ENCODE measurements at regions not wholly inside any gene's neighbourhood (a gene's known extent, or its start where the extent isn't known, plus 50 kb on each side); places are given as distances from the start of the nearest gene placed in this dataset.

DNA sequence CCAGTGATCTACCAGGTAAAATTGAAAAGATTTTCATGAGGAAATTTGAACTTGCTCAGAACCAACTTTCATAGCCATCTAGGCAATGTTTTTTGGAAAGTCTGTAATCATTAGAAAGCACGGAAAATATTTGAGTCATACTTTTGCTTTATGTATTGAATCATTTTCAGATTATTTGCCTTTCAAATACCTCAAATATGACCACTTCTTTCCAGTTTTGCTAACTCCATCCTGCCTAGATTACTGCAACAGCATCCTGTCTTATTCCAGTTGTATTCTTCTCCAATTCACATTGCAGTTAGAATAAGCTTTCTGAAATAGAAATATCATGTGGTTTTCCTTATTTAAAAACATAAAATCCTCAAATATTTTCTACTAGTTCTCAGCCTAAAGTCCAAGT, 239.8 kb upstream of the FAR2 start:
- Histone ChIP-seq H3K27me3 (ENCODE audit: control insufficient read depth in 2 of 2, insufficient read depth in 2 of 2, low read length in 2 of 2) (no peaks in the 10 kb centered on the region), H3K9ac (ENCODE audit: low read depth in 1 of 2, low read length in 2 of 2) (no peak overlapping the region), H3K4me3 (ENCODE audit: low read length in 2 of 2) (no peak overlapping the region), H3K4me1 (ENCODE audit: control insufficient read depth in 2 of 2, insufficient read depth in 2 of 2, low read length in 2 of 2) (no peaks in the 10 kb centered on the region), H3K9me3 (ENCODE audit: control insufficient read depth in 2 of 2, low read length in 2 of 2) (peaks cover 5 to 8% of the 10 kb centered on the region in 2 donors), H3K36me3 (ENCODE audit: control insufficient read depth in 2 of 2, insufficient read depth in 2 of 2, low read length in 2 of 2) (no peaks in the 10 kb centered on the region), H3K27ac (ENCODE audit: low read depth in 2 of 2, low read length in 2 of 2) (no peak overlapping the region)

DNA sequence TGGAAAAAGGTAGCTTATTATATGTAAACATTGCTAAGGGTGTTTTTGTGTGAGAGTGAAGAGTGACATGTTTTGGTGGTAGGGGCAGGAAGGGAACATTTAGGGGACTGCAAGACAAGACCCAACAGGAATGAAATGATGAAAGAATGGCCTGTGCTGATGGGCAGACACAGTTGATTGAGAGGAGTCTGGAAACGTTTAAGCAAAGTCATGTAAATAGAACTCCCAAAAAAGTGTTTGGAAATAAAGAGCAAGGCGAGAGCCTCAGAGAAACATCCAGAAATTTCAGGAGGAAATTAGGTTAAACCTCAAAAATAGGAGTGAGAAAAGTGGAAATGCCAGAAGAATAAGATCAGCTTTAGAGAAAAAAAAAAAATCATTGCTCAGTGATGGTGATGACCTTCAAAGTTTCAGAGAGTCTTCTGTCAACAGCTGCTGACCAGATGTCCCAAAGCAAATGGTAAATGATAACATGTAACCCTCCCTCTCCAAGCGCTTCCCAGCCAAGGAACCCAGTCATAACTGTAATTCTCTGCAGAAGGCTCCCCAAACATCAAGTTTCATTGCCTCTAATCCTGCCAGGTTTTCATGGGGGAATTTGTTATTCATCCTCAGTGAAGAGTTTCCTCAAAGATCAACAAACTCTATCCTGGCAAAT, 223.2 kb upstream of the FAR2 start:
- Histone ChIP-seq H3K4me1 (ENCODE audit: control insufficient read depth in 2 of 2, insufficient read depth in 2 of 2, low read length in 2 of 2) (no peaks in the 10 kb centered on the region), H3K36me3 (ENCODE audit: control insufficient read depth in 2 of 2, insufficient read depth in 2 of 2, low read length in 2 of 2) (no peaks in the 10 kb centered on the region), H3K27me3 (ENCODE audit: control insufficient read depth in 2 of 2, insufficient read depth in 2 of 2, low read length in 2 of 2) (no peaks in the 10 kb centered on the region), H3K4me3 (ENCODE audit: low read length in 2 of 2) (no peak overlapping the region), H3K27ac (ENCODE audit: low read depth in 2 of 2, low read length in 2 of 2) (no peak overlapping the region), H3K9ac (ENCODE audit: low read depth in 1 of 2, low read length in 2 of 2) (no peak overlapping the region), H3K9me3 (ENCODE audit: control insufficient read depth in 2 of 2, low read length in 2 of 2) (no peaks in the 10 kb centered on the region)

DNA sequence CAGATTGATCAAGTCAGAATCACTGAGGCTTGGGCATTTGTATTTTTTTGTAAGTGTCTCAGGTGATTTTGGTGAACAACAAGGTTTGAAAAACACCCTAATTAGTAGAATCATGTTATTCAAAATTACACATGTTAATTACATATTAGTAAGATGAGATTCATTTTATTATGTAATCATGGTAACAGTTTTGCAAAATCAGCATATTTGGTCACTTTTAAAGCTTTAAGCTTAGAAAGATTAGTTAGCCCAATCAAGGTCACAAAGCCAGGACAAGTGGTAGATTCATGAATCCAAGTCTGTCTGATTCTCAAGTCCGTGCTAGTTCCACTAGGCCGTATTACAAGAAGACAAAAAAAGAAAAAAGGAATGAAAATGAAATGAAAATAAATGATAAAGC, 218.4 kb upstream of the FAR2 start:
- no peak overlapping the region for H3K27ac ChIP-seq (ENCODE audit: low read depth in 2 of 2, low read length in 2 of 2)
- no peaks in the 10 kb centered on the region for H3K4me1 ChIP-seq (ENCODE audit: control insufficient read depth in 2 of 2, insufficient read depth in 2 of 2, low read length in 2 of 2)
- no peaks in the 10 kb centered on the region for H3K9me3 ChIP-seq (ENCODE audit: control insufficient read depth in 2 of 2, low read length in 2 of 2)
- H3K4me3 ChIP-seq (ENCODE audit: low read length in 2 of 2), result no peak overlapping the region
- no peaks in the 10 kb centered on the region for H3K36me3 ChIP-seq (ENCODE audit: control insufficient read depth in 2 of 2, insufficient read depth in 2 of 2, low read length in 2 of 2)
- H3K9ac ChIP-seq (ENCODE audit: low read depth in 1 of 2, low read length in 2 of 2), result no peak overlapping the region
- H3K27me3 ChIP-seq (ENCODE audit: control insufficient read depth in 2 of 2, insufficient read depth in 2 of 2, low read length in 2 of 2), result no peaks in the 10 kb centered on the region

DNA sequence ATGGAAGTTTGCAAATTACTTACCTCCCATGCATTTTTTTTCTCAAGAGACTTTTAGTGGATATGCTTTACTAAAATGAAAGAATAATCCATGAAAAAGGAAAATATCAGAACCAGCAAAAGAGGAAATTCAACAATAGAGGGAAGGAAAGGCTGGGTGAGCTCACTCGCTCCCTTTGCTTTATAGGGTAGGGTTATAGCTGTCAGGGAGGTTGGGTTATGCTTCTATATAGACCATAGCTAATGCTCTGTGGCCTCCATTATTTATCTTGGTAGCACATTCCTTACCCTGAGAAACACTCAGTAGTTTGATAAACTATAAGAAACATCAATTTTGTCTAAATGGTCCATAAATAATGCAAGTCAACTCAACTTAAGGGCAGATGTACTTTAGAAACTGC, 215.9 kb upstream of the FAR2 start:
- Histone ChIP-seq H3K4me3 (ENCODE audit: low read length in 2 of 2) (no peak overlapping the region), H3K9ac (ENCODE audit: low read depth in 1 of 2, low read length in 2 of 2) (no peak overlapping the region), H3K36me3 (ENCODE audit: control insufficient read depth in 2 of 2, insufficient read depth in 2 of 2, low read length in 2 of 2) (no peaks in the 10 kb centered on the region), H3K27me3 (ENCODE audit: control insufficient read depth in 2 of 2, insufficient read depth in 2 of 2, low read length in 2 of 2) (no peaks in the 10 kb centered on the region), H3K9me3 (ENCODE audit: control insufficient read depth in 2 of 2, low read length in 2 of 2) (no peaks in the 10 kb centered on the region), H3K4me1 (ENCODE audit: control insufficient read depth in 2 of 2, insufficient read depth in 2 of 2, low read length in 2 of 2) (no peaks in the 10 kb centered on the region), H3K27ac (ENCODE audit: low read depth in 2 of 2, low read length in 2 of 2) (no peak overlapping the region)

DNA sequence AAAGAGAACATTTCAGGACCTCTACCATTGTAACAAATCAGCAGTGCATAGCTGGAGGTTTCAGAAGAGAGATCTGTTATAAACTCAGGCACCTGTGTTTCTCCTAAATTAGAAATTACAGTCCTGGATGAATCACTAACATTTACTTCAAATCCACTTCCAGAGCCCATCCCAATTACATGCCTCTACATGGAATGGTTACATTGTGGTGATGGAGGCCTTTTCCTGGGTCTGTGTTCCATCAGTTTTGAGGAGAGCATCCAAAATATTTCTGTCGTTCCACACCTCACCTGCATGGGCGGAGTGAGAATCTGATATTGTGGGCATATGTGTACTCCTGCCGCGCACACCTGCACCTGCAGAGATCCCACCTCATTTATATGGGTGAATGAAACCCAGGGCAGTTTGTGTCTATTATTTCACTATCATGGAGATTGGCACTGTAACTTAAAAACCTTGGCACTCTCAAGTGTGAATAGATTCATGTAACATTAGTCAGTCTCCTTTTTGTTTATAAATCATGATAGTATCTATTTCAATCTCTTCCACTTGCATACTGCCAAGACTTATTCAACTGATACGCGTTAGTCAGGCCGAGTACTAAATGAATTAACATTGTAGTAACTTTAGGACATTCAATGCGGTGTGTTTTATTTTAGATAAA, 215.1 kb upstream of the FAR2 start:
- Histone ChIP-seq H3K4me1 (ENCODE audit: control insufficient read depth in 2 of 2, insufficient read depth in 2 of 2, low read length in 2 of 2) (no peaks in the 10 kb centered on the region), H3K27me3 (ENCODE audit: control insufficient read depth in 2 of 2, insufficient read depth in 2 of 2, low read length in 2 of 2) (no peaks in the 10 kb centered on the region), H3K4me3 (ENCODE audit: low read length in 2 of 2) (no peak overlapping the region), H3K36me3 (ENCODE audit: control insufficient read depth in 2 of 2, insufficient read depth in 2 of 2, low read length in 2 of 2) (no peaks in the 10 kb centered on the region), H3K27ac (ENCODE audit: low read depth in 2 of 2, low read length in 2 of 2) (no peak overlapping the region), H3K9ac (ENCODE audit: low read depth in 1 of 2, low read length in 2 of 2) (no peak overlapping the region), H3K9me3 (ENCODE audit: control insufficient read depth in 2 of 2, low read length in 2 of 2) (no peaks in the 10 kb centered on the region)

DNA sequence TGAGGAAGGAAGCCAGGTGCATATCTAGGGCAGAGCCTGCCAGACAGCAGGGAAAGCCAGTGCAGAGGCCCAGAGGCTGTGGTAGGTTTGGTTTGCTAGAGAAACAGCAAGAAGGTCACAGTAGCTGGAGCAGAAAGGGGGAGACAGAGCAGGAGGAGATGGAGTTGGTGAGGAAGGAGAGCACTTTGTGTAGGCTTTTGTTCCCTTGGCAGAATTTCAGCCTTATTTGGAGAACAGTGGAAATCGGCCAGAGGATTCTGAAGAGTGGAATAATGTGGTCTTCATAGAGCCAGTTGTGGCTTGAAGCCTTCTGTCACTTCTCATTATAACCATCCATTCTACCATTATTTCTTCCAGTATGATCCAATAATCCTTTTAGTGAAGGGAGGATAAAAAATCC, 212.9 kb upstream of the FAR2 start:
- H3K27me3 ChIP-seq (ENCODE audit: control insufficient read depth in 2 of 2, insufficient read depth in 2 of 2, low read length in 2 of 2), result no peaks in the 10 kb centered on the region
- no peaks in the 10 kb centered on the region for H3K4me1 ChIP-seq (ENCODE audit: control insufficient read depth in 2 of 2, insufficient read depth in 2 of 2, low read length in 2 of 2)
- H3K27ac ChIP-seq (ENCODE audit: low read depth in 2 of 2, low read length in 2 of 2), result no peak overlapping the region
- H3K9ac ChIP-seq (ENCODE audit: low read depth in 1 of 2, low read length in 2 of 2), result no peak overlapping the region
- H3K9me3 ChIP-seq (ENCODE audit: control insufficient read depth in 2 of 2, low read length in 2 of 2), result no peaks in the 10 kb centered on the region
- H3K4me3 ChIP-seq (ENCODE audit: low read length in 2 of 2), result no peak overlapping the region
- no peaks in the 10 kb centered on the region for H3K36me3 ChIP-seq (ENCODE audit: control insufficient read depth in 2 of 2, insufficient read depth in 2 of 2, low read length in 2 of 2)

DNA sequence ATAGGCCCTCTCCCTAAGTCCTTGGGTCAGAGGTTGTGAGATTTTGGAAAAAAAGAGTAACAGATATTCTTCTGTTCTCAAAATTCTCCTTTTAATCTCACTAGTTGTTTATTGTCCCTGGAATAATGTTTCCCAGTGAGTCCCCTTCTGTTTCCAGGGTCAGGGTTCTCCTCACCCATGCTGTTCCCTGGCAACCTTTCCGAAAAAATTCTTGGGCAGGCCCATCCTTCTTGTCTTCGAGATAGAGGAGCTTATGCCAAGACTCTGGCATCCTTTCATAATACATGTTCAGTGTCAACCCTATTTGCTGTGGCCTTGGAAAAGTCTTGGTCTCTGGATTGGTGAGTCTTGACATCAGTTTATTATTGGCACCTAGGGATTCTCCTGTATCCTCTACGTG, 212.4 kb upstream of the FAR2 start:
- Histone ChIP-seq H3K4me3 (ENCODE audit: low read length in 2 of 2) (no peak overlapping the region), H3K36me3 (ENCODE audit: control insufficient read depth in 2 of 2, insufficient read depth in 2 of 2, low read length in 2 of 2) (no peaks in the 10 kb centered on the region), H3K9me3 (ENCODE audit: control insufficient read depth in 2 of 2, low read length in 2 of 2) (no peaks in the 10 kb centered on the region), H3K4me1 (ENCODE audit: control insufficient read depth in 2 of 2, insufficient read depth in 2 of 2, low read length in 2 of 2) (no peaks in the 10 kb centered on the region), H3K27ac (ENCODE audit: low read depth in 2 of 2, low read length in 2 of 2) (no peak overlapping the region), H3K9ac (ENCODE audit: low read depth in 1 of 2, low read length in 2 of 2) (no peak overlapping the region), H3K27me3 (ENCODE audit: control insufficient read depth in 2 of 2, insufficient read depth in 2 of 2, low read length in 2 of 2) (no peaks in the 10 kb centered on the region)

DNA sequence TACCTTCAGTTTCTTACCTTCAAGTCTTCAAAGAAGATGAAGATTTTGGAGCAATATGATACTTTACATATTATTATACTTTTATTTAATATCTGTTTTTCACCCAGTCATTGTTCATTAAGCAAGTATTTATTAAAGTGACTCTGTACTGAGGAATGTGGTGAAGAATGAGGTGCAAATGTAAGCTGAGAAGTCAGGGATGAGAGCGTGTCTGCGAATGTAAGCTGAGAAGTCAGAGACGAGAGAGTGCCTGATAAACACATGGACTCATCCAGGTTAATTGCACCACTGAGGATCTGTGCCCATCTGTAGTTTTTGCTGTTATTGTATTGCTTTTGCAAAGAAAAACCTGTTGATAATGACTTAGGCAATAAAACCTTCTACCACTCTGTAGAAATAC, 211.9 kb upstream of the FAR2 start:
- H3K27ac ChIP-seq (ENCODE audit: low read depth in 2 of 2, low read length in 2 of 2), result no peak overlapping the region
- H3K27me3 ChIP-seq (ENCODE audit: control insufficient read depth in 2 of 2, insufficient read depth in 2 of 2, low read length in 2 of 2), result no peaks in the 10 kb centered on the region
- H3K4me1 ChIP-seq (ENCODE audit: control insufficient read depth in 2 of 2, insufficient read depth in 2 of 2, low read length in 2 of 2), result no peaks in the 10 kb centered on the region
- no peaks in the 10 kb centered on the region for H3K36me3 ChIP-seq (ENCODE audit: control insufficient read depth in 2 of 2, insufficient read depth in 2 of 2, low read length in 2 of 2)
- H3K9ac ChIP-seq (ENCODE audit: low read depth in 1 of 2, low read length in 2 of 2), result no peak overlapping the region
- H3K9me3 ChIP-seq (ENCODE audit: control insufficient read depth in 2 of 2, low read length in 2 of 2), result no peaks in the 10 kb centered on the region
- no peak overlapping the region for H3K4me3 ChIP-seq (ENCODE audit: low read length in 2 of 2)

DNA sequence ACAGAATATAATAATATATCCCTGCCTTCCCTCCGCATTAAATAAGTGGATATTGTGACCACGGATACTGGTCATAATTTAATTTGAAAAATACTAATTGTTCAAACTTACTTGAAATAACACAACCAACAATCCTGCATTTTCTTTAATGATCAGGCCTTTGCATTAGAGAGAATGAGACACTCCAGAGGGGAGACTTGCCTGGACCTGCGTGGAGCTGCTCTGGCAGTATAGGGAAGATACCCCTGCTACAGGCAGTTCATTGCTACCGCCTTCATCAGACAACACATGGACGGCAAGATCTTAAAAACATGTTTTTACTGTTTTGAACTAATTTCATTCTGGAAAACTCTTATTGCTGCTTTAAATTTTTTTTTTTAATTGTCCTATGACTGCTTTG, 211.0 kb upstream of the FAR2 start:
- Histone ChIP-seq H3K4me1 (ENCODE audit: control insufficient read depth in 2 of 2, insufficient read depth in 2 of 2, low read length in 2 of 2) (no peaks in the 10 kb centered on the region), H3K9ac (ENCODE audit: low read depth in 1 of 2, low read length in 2 of 2) (no peak overlapping the region), H3K4me3 (ENCODE audit: low read length in 2 of 2) (no peak overlapping the region)

DNA sequence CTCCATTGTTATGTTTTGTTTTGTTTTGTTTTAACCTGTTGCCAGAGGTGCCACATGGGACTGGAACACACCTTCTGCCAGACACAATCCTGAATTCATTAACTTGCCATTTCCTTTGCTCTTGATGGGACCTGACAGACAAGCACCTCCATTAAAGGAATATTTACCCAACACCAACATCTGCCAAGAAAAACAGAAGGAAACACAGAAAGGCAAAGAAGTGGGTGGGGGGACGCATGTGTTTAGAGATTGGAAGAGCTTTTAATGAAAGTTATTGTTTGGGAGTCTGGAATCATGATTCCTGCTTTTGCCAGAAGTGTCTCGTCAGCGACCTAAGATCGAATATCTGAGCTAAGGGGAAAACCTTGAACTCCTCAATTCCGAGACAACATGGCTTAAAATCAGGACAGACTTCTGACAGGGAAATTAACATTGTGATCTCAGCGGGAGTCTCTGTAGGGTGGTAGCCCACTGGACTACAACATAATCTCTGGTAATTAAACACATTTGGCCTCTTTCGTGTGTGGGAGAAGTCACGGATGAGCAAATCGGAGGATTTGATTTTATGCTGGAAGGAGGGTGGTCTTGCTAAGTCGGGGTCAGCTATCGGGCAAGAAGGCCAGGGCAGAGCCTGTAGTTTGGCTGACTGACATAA, 210.4 kb upstream of the FAR2 start:
- Histone ChIP-seq H3K4me3 (ENCODE audit: low read length in 2 of 2) (no peak overlapping the region), H3K4me1 (ENCODE audit: control insufficient read depth in 2 of 2, insufficient read depth in 2 of 2, low read length in 2 of 2) (no peaks in the 10 kb centered on the region), H3K27me3 (ENCODE audit: control insufficient read depth in 2 of 2, insufficient read depth in 2 of 2, low read length in 2 of 2) (no peaks in the 10 kb centered on the region), H3K27ac (ENCODE audit: low read depth in 2 of 2, low read length in 2 of 2) (no peak overlapping the region), H3K9me3 (ENCODE audit: control insufficient read depth in 2 of 2, low read length in 2 of 2) (no peaks in the 10 kb centered on the region), H3K9ac (ENCODE audit: low read depth in 1 of 2, low read length in 2 of 2) (no peak overlapping the region), H3K36me3 (ENCODE audit: control insufficient read depth in 2 of 2, insufficient read depth in 2 of 2, low read length in 2 of 2) (no peaks in the 10 kb centered on the region)

More for the DNA sequence above, 211.0 kb upstream of the FAR2 start:
- H3K27me3 ChIP-seq (ENCODE audit: control insufficient read depth in 2 of 2, insufficient read depth in 2 of 2, low read length in 2 of 2), result no peaks in the 10 kb centered on the region
- H3K9me3 ChIP-seq (ENCODE audit: control insufficient read depth in 2 of 2, low read length in 2 of 2), result no peaks in the 10 kb centered on the region
- no peak overlapping the region for H3K27ac ChIP-seq (ENCODE audit: low read depth in 2 of 2, low read length in 2 of 2)
- H3K36me3 ChIP-seq (ENCODE audit: control insufficient read depth in 2 of 2, insufficient read depth in 2 of 2, low read length in 2 of 2), result no peaks in the 10 kb centered on the region
